OCI-LY3 (cell line): ENCODE measurements at regions not wholly inside any gene's neighbourhood (a gene's known extent, or its start where the extent isn't known, plus 50 kb on each side); places are given as distances from the start of the nearest gene placed in this dataset.

Source experiments
- CTCF ChIP-seq: fragments of 200-600, 300-600 bp; sonication (generic); IDR thresholded peaks from 2 replicates; pipeline ENCODE4 v1.5.1; 2014; ENCODE audit warnings: antibody characterized with exemption, low read length, low read depth
- EZH2phosphoT487 ChIP-seq: fragments of 200-600 bp; shearing (Covaris generic); IDR thresholded peaks from 2 replicates; pipeline ENCODE4 v1.6.1; 2018; ENCODE audit warnings: antibody characterized with exemption, mixed run types, low read depth

- TF ChIP-seq CTCF (no peak), EZH2phosphoT487 (no peak)
These were observed 90.7 kb upstream of the NAMPT start for GRCh38 chr7:106375499-106375898.
